IgD-negative memory B cell (primary cell): ENCODE measurements at regions not wholly inside any gene's neighbourhood (a gene's known extent, or its start where the extent isn't known, plus 50 kb on each side); places are given as distances from the start of the nearest gene placed in this dataset.
"Not testable (repeated sequence)": the region's sequence is repeated elsewhere in the genome, so short reads cannot be mapped to it uniquely, and the experiment has no call there.

Experiments used
- H3K27ac Mint-ChIP-seq, 3 donors: one replicate each; pipeline ENCODE4 v1.8.0; 2020 to 2022; ENCODE audit warnings: mild to moderate bottlenecking in 3 of 3, mixed read lengths in 3 of 3, moderate library complexity in 1 of 3
- H3K27me3 Mint-ChIP-seq: one replicate; pipeline ENCODE4 v1.8.0; 2021; ENCODE audit warnings: mixed read lengths
- H3K36me3 Mint-ChIP-seq: one replicate; pipeline ENCODE4 v1.8.0; 2020; ENCODE audit warnings: mild to moderate bottlenecking, mixed read lengths
- H3K4me1 Mint-ChIP-seq, 3 donors: one replicate each; pipeline ENCODE4 v1.8.0; 2020 to 2022; ENCODE audit warnings: mixed read lengths in 3 of 3, mild to moderate bottlenecking in 1 of 3
- H3K4me3 Mint-ChIP-seq, 4 donors: one replicate each; pipeline ENCODE4 v1.8.0; 2020 to 2022; ENCODE audit warnings: mild to moderate bottlenecking in 4 of 4, mixed read lengths in 4 of 4, moderate library complexity in 3 of 4
- H3K9me3 Mint-ChIP-seq, 3 donors: one replicate each; pipeline ENCODE4 v1.8.0; 2020 to 2021; ENCODE audit warnings: mixed read lengths in 3 of 3, mild to moderate bottlenecking in 1 of 3

DNA sequence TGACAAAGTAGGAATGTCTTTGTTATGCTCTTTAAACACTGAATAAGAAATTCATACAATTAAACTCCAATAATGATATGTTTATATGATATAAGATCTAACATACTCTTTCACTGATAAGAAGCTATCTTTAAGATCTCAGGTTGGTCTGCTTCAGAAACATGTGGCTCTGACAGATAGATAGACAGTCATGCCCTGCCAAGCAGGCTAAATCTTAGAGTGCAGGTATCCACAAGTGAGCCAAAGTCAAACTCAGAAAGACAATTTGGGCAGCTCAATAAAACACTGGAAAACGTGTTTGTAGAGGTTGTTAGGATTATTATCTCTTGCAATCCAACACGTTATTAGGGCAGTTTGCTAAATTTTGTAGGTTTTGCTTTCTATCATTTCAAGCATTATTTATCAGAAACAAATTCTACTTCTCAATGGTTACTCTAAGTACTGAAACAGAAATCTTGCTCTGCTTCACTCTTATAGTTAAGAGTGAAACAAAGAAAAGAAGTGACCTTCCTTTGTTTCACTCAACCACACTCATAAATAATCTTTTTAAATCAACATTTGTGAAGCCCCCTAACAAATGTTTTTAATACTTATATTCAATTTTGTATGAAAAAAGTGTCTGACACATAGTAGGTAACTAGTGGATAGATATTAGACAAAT is 1255.6 kb downstream of the DIAPH3 start:
- no peak overlapping the region for H3K4me3 Mint-ChIP-seq

DNA sequence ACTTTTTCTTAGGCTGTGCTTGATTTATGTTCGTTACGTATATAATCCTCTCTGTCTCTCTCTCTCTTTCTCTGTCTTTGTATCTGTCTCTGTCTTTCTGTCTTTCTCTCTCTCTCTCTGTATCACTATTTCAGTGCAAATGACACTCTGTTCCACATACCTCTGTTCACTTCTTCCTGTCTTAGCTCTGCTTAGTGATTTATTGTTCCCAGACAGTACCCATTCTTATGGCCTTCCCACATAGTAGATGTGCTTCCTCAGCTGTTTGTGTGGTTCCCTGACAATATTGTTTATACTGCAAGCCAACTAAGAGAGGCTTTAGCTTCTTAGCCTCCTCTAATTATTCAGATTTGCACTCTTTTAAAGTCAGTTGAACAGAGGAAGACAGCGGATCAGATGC is 1244.2 kb downstream of the DIAPH3 start:
- Mint-ChIP-seq H3K4me3 (no peak overlapping the region), H3K27ac (no peak overlapping the region), H3K36me3 (no peaks in the 10 kb centered on the region), H3K27me3 (no peaks in the 10 kb centered on the region), H3K4me1 (no peaks in the 10 kb centered on the region), H3K9me3 (peaks cover 0 to 8% (median 2%) of the 10 kb centered on the region in 3 donors)

More for the DNA sequence above, 1255.6 kb downstream of the DIAPH3 start:
- Mint-ChIP-seq H3K27me3 (no peaks in the 10 kb centered on the region), H3K4me1 (no peaks in the 10 kb centered on the region), H3K9me3 (peaks cover 2 to 3% (median 2%) of the 10 kb centered on the region in 3 donors), H3K36me3 (no peaks in the 10 kb centered on the region), H3K27ac (no peak overlapping the region)

DNA sequence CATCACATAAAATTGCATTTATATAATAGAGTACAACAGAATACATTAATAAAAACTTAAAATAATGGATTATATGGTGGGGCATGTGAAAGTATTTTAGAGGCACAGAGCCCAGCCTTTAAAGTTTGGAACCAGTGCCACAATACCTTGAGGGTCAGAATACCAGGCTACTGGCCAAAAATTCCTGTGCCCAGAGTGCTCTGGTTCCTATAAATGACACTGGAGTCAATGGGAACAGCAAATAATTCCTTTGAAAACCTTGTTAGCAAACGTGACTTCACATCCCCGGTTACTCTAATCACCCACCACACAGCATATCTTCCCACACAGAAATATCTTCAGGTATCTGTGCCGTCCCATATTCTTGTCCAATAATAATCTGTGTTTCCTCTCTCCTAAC is 1242.6 kb downstream of the DIAPH3 start:
- peaks cover 0 to 6% (median 4%) of the 10 kb centered on the region in 3 donors for H3K9me3 Mint-ChIP-seq
- no peaks in the 10 kb centered on the region for H3K4me1 Mint-ChIP-seq
- no peaks in the 10 kb centered on the region for H3K36me3 Mint-ChIP-seq
- H3K27me3 Mint-ChIP-seq, result no peaks in the 10 kb centered on the region
- no peak overlapping the region for H3K4me3 Mint-ChIP-seq
- H3K27ac Mint-ChIP-seq, result no peak overlapping the region

DNA sequence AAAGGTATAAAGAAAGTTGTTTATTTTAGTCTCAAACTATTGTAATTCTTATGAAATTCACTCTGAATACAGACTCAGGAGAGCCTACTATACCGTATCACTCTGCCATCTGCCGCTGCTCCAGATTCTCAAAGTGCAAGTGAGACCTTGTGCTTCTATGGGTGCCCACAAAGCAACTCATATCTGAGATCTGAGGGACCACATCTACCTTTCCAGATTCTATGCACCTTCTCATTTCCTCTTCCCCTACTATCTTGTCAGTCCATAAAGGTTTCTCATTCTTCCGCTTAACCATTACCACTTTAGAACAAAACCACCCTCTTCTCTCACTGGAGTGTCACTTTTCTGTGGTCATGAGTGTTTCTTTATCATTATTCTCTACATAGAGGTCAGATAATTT is 1236.9 kb downstream of the DIAPH3 start:
- Mint-ChIP-seq H3K9me3 (peaks cover 0 to 4% (median 3%) of the 10 kb centered on the region in 3 donors), H3K36me3 (no peaks in the 10 kb centered on the region), H3K27ac (no peak overlapping the region), H3K4me1 (peaks cover 0 to 1% (median 0%) of the 10 kb centered on the region in 3 donors), H3K27me3 (no peaks in the 10 kb centered on the region), H3K4me3 (no peak overlapping the region)

DNA sequence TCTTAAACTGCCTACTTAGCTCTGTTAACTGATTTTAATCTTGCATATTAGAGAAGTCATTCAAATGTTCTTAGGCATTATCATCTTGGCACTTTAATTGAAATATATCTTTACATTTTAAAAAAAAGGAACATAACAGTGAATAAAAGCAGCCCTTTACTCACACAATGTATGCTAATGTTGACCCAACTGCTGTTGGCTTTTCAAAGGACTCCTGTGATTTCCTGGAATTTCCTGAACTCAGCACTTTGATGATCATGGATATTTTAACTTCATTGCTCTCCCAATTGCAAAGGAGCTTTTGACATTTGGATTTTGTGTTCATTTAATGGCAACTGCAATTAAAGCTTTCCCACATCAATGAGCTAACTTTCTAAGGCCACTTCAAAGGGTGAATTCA is 1230.3 kb downstream of the DIAPH3 start:
- Mint-ChIP-seq H3K36me3 (no peaks in the 10 kb centered on the region), H3K27me3 (no peaks in the 10 kb centered on the region), H3K4me1 (no peaks in the 10 kb centered on the region), H3K27ac (no peak overlapping the region), H3K9me3 (peaks cover 1 to 5% (median 3%) of the 10 kb centered on the region in 3 donors), H3K4me3 (no peak overlapping the region)

DNA sequence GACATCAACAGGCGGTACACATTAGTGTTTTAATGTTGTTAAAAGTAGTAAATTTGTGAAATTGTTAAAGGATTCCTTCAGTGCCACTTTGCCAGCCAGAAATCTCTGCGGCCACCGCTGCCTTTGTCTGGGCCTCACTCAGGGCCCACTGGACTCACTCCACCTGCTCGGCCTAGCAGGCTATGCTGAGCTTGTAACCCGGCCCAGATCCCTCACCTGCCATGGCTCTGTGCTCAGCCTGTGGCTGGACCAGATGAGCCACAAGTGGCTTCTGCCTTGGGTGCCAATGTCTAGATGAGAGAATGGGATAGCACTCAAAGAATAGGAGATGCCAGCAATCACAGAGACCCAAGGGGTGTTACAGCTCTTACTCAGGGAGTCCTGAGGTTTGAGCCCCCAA is 1228.0 kb downstream of the DIAPH3 start:
- H3K27ac Mint-ChIP-seq, result no peak overlapping the region
- H3K36me3 Mint-ChIP-seq, result no peaks in the 10 kb centered on the region
- H3K4me3 Mint-ChIP-seq, result no peak overlapping the region
- no peaks in the 10 kb centered on the region for H3K4me1 Mint-ChIP-seq
- H3K9me3 Mint-ChIP-seq, result peaks cover 5 to 9% (median 6%) of the 10 kb centered on the region in 3 donors
- H3K27me3 Mint-ChIP-seq, result no peaks in the 10 kb centered on the region

DNA sequence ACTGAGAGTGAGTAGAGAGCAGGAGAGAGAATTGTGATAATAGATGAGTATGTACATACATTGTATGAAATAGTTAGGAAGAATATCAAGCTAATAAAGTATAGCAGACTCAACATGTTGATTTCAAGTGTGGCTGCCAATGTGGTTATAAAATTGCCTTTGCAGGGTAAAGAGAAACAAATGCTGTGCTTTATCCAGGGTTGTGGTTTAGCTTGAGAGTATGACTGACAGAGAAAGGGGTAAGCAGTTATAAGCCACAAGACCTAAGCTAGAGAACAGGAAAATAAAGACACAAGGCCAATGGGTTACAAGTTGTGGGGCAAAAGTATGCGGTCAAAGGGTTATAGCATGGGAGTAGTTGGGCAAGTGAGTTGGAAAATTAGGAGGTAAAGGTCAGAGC is 1217.5 kb downstream of the DIAPH3 start:
- Mint-ChIP-seq H3K27ac (no peak overlapping the region), H3K4me1 (no peaks in the 10 kb centered on the region), H3K36me3 (no peaks in the 10 kb centered on the region), H3K27me3 (no peaks in the 10 kb centered on the region), H3K4me3 (no peak overlapping the region), H3K9me3 (peaks cover 7 to 14% (median 9%) of the 10 kb centered on the region in 3 donors)

DNA sequence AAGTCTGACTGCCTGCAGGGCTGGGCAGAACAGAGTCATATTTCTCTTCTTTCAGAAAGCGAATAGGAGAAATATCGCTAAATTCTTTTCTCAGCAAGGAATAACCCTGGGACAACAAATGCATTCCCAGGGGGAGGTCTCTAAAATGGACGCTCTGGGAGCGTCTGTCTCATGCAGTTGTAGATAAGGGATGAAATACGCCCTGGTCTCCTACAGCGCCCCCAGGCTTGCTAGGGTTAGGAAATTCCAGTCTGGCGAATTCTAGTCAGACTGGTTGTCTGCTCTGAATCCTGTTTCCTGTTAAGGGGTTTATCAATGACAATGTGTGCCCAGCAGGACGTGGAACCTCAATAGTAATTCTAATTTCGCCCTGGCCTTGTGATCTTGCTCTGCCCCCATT is 1214.1 kb downstream of the DIAPH3 start:
- Mint-ChIP-seq H3K4me3 (no peak overlapping the region), H3K36me3 (no peaks in the 10 kb centered on the region), H3K9me3 (peaks cover 8 to 19% (median 8%) of the 10 kb centered on the region in 3 donors), H3K27me3 (no peaks in the 10 kb centered on the region), H3K4me1 (peaks cover 0 to 4% (median 0%) of the 10 kb centered on the region in 3 donors), H3K27ac (no peak overlapping the region)

DNA sequence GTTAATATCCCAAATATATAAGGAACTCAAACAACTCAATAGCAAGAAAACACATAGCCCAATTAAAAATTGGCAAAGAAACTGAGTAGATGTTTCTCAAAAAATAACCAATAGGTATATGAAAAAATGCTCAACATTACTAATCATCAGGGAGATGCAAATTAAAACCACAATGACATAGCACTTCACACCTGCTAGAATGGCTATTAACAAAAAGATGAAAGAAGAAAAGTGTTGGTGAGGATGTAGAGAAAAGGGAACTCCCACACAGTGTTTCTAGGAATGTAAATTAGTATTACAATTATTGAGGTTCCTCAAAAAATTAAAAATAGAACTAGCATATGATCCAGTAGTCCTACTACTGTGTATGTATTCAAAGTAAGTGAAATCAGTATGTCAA is 1212.8 kb downstream of the DIAPH3 start:
- Mint-ChIP-seq H3K27ac (no peak overlapping the region), H3K9me3 (peaks cover 2 to 20% (median 8%) of the 10 kb centered on the region in 3 donors), H3K4me1 (peaks cover 0 to 4% (median 0%) of the 10 kb centered on the region in 3 donors), H3K36me3 (no peaks in the 10 kb centered on the region), H3K4me3 (no peak overlapping the region), H3K27me3 (no peaks in the 10 kb centered on the region)

DNA sequence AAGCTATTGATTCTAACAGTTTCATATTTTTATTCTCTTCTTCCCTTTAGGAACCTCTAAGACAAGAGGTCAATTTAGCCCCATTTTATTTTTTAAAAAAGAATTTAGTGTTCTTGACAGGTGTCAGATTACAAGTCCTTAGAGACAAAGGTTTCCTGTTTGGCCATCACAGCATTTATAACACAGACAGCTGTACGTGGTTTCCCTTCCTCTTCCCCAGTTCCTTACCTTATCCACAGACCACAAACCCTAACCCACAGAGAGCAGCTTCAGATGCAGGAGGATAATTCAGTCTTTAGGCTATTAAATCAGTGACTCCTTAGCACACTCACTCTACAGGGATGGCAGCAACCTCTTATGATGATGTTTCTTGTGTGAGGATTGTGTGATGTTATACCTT is 1210.1 kb downstream of the DIAPH3 start:
- H3K4me3 Mint-ChIP-seq, result no peak overlapping the region
- peaks cover 4 to 23% (median 6%) of the 10 kb centered on the region in 3 donors for H3K9me3 Mint-ChIP-seq
- H3K27me3 Mint-ChIP-seq, result no peaks in the 10 kb centered on the region
- H3K27ac Mint-ChIP-seq, result no peak overlapping the region
- H3K4me1 Mint-ChIP-seq, result peaks cover 0 to 4% (median 0%) of the 10 kb centered on the region in 3 donors
- H3K36me3 Mint-ChIP-seq, result no peaks in the 10 kb centered on the region

DNA sequence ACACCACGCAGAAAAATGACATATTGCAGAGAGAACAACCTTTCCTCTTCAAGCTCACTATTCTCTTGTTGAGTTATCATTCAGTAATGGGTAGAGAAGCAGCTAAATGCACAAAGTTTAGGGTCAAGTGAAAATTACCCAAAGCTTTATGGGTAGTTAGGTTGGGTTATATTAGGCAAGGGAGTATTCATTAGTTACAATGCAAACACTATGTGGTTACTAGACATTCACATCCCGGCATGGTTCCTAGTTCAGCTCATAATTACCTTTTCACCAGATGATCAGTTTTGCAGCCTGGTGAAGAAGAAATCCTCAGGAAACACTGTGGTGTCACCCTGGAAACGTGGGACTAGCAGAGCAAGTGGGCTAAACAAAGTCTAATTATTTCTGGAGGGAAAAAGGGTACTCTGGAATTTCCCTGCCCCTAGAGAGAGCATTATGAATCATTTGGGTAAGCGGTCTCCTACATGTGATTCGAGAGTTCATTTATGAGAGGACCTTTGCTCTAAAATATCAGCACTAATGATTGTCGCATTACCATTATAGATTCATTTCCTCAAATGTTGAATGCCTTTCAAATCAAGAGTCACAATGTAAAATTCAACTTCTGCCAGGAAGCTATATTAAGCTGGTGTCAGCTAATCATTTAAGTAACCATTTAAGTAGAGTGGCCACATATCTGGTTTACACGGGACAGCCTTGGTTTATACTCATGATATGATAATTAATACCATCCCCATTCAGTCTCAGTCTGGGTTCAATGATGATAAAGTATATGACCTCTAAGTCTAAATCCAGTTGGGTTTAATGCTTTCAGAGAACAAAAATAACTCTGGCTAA is 1208.0 kb downstream of the DIAPH3 start:
- Mint-ChIP-seq H3K9me3 (peaks cover 4 to 16% (median 4%) of the 10 kb centered on the region in 3 donors), H3K27me3 (no peaks in the 10 kb centered on the region), H3K4me1 (peaks cover 0 to 4% (median 0%) of the 10 kb centered on the region in 3 donors), H3K4me3 (no peak overlapping the region), H3K36me3 (no peaks in the 10 kb centered on the region), H3K27ac (no peak overlapping the region)

DNA sequence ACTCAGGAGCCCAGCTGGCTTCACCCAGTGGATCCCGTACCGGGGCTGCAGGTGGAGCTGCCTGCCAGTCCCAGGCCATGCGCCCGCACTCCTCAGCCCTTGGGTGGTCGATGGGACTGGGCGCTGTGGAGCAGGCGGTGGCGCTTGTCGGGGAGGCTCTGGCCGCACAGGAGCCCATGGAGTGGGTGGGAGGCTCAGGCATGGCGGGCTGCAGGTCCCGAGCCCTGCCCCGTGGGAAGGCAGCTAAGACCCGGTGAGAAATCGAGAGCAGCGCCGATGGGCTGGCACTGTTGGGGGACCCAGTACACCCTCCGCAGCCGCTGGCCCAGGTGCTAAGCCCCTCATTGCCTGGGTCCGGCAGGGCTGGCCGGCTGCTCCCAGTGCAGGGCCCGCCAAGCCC is 1205.6 kb downstream of the DIAPH3 start:
- not testable (repeated sequence) for H3K4me1 Mint-ChIP-seq, H3K36me3 Mint-ChIP-seq, H3K9me3 Mint-ChIP-seq, H3K4me3 Mint-ChIP-seq, H3K27ac Mint-ChIP-seq, H3K27me3 Mint-ChIP-seq

DNA sequence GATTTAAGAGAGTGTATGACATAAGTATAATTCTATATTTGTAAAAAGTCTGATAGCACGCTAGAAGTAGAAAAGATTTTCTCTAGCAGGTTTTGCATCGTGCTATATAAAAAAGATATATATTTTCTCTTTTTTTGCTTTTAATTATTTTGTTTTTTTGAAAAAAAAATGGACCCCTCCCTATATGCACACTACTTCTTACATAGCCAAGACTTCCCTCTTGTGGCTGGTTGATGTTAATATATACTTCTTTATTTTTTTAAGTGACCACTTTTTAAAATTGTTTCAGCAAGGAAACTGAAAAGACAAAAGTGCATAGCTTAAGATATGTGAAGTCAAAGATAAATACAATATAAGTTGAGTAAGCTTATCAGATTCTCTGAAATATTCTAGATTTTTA is 1202.8 kb downstream of the DIAPH3 start:
- Mint-ChIP-seq H3K4me1 (no peaks in the 10 kb centered on the region), H3K4me3 (no peak overlapping the region), H3K27ac (no peak overlapping the region), H3K36me3 (no peaks in the 10 kb centered on the region), H3K27me3 (no peaks in the 10 kb centered on the region), H3K9me3 (peaks cover 0 to 4% (median 3%) of the 10 kb centered on the region in 3 donors)

DNA sequence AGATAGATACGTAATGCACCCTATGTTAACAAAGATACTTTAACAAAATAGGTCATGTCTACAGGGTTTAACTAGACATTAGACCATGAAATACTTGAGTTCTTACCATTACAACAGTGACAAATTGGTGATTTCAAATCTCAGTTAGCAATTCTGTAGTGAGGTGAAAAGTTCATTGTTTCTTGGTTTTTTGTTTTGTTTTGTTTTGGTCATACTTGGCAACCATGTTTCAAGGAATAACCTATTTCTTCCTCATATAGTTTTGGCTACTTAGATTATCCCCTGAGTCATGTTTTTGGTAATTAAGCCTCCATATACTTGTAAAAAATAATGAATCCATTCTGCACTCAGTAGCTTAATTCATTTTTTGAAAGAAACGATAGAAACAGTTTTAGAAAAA is 1200.4 kb downstream of the DIAPH3 start:
- H3K27me3 Mint-ChIP-seq, result no peaks in the 10 kb centered on the region
- no peak overlapping the region for H3K27ac Mint-ChIP-seq
- H3K4me1 Mint-ChIP-seq, result peaks cover 0 to under 1% (median 0%) of the 10 kb centered on the region in 3 donors
- H3K4me3 Mint-ChIP-seq, result no peak overlapping the region
- H3K36me3 Mint-ChIP-seq, result no peaks in the 10 kb centered on the region
- H3K9me3 Mint-ChIP-seq, result peaks cover 0 to 2% (median 0%) of the 10 kb centered on the region in 3 donors

DNA sequence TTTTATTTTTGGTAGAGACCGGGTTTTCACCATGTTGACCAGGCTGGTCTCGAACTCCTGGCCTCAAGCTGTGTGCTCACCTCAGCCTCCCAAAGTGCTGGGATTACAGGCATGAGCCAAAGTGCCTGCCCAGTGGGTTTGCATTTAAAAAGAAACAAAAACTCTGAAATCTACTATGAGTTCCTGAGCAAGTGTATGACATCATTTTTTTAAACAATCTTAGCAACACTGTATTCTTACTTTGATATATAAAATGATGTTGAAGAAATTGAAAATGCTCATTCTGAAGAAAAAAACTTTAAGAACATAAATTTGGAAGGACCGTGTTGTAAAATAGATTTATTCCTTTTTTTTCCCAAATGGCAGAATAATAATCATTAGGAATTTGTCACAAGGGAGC is 1199.7 kb downstream of the DIAPH3 start:
- Mint-ChIP-seq H3K9me3 (peaks cover 0 to 5% (median 0%) of the 10 kb centered on the region in 3 donors), H3K4me3 (no peak overlapping the region), H3K27me3 (no peaks in the 10 kb centered on the region)

More for the DNA sequence above, 1199.7 kb downstream of the DIAPH3 start:
- Mint-ChIP-seq H3K36me3 (no peaks in the 10 kb centered on the region), H3K4me1 (peaks cover 0 to 1% (median 0%) of the 10 kb centered on the region in 3 donors), H3K27ac (no peak overlapping the region)
